ENCODE measurements at regions not wholly inside any gene's neighbourhood (a gene's known extent, or its start where the extent isn't known, plus 50 kb on each side); places are given as distances from the start of the nearest gene placed in this dataset.
"Not testable (repeated sequence)": the region's sequence is repeated elsewhere in the genome, so short reads cannot be mapped to it uniquely, and the experiment has no call there.

DNA sequence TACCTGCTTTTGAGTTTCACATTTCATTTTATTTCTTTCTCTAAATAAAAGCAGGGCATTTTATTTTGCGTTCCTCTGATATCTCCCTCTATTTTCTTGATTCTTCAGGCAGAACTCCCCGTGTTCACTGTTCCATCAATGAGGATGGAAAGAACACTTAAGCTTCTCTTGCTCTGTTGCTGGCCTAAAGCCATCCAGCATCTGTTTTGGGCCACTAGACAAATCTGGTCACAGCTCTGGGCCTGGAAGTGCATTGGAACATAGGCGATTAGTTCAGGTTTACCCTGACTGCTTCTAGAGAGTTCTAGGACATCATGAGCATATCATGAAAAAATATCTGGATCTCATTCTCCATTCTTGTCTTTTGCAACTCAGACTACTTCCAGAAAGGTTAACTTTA, 611.2 kb downstream of the UTRN start:
- intact Hi-C loops (cut with DNase I), result no loop called here
- no peak for DNase-seq (ENCODE audit: low spot score)

DNA sequence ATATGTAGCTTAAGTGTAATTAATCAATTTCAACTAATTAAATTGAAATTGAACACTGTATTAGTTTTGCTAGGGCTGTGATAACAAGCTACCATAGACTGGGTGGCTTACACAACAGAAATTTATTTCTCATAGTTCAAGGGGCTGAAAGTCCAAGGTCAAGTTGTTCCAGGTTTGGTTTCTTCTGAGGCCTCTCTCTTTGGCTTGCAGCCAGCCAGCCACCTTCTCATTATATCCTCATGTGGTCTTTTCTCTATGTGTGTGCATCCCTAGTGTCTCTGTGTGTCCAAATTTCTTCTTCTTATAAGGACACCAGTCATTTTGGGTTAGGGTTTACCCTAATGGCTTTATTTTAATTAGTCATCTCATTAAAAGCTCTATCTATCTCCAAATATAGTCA, 611.7 kb downstream of the UTRN start:
- no peak for DNase-seq (ENCODE audit: low spot score)
- intact Hi-C loops (cut with DNase I), result no loop called here

DNA sequence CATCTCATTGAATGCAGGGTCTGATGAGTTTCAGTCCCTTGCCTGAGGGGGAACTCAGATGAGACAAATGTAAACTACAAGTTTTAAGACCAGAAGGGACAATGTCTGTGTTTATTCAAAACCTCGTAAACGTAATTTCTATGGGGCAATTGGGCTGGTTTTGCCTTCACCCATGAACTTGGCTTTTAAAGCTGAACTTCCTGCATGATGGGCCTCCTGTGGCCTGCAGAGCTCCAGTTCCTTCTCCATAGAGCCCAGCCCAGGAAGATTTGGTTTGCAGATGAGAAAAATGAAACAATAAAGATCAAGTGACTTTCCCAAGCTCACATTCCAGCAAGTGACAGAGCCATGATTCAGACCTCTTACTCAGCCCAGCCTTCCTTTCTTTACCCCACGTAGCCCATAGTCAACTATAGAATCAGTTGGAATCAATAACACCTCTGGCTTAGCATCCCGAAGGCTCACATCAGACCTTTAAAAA, 612.3 kb downstream of the UTRN start:
- intact Hi-C loops (cut with DNase I), result no loop called here
- no peak for DNase-seq (ENCODE audit: low spot score)

DNA sequence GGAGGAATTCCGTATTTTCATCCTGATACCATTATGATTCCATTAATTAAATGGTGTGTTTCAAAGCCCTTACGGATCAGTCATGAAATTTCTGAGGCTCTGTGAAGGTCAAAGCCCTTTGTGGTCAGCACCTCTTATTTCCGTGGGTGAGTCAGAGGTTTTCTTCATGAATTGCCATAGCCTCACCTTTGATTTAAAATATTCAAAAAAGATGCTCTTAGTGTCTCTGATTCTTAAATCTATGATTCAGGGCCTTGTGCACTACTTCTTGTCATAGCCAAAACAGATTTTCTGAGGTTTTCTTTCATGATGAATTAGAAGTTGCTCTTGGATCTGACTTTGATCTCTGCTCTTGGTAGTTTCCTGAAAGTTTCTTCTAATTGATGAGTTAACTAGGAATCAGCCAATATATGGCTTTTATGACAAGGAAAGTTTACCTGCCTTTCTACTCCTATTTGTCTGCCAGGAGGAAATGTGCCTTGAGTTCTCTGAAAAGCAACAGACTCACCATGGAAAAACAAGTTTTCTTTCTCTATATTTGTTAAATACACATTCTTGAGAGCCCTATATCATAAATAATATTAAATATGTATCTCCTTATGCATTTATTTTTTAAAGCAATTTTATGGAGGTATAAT, 613.0 kb downstream of the UTRN start:
- no peak for DNase-seq (ENCODE audit: low spot score)
- intact Hi-C loops (cut with DNase I), result no loop called here

DNA sequence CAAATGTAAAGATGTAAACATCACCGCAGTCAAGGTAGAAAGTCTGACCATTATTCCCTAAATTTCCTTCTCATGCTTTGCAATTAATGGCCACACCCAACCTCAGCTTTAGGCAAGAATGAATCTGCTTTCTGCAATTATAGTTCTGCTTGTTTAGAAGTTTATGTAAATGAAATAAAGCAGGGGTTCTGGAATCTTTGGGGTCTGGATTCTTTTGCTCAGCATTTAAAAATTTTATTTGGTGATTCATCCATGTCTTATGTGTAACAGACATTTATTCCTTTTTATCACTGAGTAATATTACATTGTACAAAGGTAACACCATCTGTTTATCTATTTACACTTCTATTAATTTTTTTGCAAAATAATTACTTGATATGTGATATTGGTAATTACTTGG, 613.6 kb downstream of the UTRN start:
- no peak for DNase-seq (ENCODE audit: low spot score)
- intact Hi-C loops (cut with DNase I), result no loop called here

DNA sequence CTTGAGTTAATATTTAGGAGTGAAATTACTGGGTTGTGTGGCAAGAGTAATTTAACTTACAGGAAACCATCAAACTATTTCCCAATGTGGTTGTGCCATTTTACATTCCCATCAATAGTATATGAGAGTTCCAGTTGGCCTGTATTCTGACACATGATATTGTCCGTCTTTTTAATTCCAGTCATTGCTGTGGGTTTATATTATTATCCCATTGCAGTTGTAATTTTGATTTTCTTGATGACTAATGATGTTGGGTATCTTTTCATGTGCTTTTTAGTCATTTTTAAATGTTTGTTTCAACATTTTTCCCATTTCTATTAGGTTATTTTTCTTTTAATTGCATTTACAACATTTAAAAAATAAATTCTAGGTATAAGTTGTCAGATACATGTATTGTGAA, 614.0 kb downstream of the UTRN start:
- intact Hi-C loops (cut with DNase I), result no loop called here

DNA sequence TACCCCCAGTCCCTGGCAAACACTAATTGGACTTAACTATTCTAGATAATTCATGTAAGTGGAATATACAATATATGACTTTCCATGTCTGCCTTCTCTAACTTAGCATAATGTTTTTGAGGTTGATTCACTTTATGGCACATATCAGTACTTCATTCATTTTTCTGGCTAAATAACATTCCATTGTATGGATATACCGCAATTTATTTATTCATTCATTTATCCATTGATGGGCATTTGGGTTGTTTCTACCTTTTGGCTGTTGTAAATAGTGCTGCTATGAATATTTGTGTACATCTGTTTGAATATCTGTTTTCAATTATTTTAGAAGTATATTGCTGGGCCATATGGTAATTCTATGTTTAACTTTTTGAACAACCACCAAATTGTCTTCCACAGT, 616.3 kb downstream of the UTRN start:
- intact Hi-C loops (cut with DNase I), result no loop called here
- no peak for DNase-seq (ENCODE audit: low spot score)

More for the DNA sequence above, 614.0 kb downstream of the UTRN start:
- no peak for DNase-seq (ENCODE audit: low spot score)

DNA sequence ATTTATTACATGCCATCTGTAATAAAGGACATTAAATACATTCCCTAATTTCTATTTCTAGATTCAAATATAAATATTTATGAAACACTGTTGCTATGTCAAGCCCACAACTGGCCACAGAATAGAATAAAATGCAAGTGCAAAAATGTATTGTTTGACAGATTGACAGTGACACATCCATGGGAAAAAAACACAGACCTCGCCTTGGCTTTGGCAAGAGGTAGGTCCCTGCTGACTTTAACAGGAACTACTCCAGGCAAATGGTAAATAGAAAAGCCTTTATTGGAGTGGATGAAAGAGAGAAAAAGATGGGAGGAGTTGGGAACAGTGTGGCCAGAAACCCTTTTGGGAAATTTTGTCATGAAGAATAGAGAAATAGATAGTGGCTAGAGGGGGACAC, 622.9 kb downstream of the UTRN start:
- no peak for DNase-seq (ENCODE audit: low spot score)
- intact Hi-C loops (cut with DNase I), result no loop called here

DNA sequence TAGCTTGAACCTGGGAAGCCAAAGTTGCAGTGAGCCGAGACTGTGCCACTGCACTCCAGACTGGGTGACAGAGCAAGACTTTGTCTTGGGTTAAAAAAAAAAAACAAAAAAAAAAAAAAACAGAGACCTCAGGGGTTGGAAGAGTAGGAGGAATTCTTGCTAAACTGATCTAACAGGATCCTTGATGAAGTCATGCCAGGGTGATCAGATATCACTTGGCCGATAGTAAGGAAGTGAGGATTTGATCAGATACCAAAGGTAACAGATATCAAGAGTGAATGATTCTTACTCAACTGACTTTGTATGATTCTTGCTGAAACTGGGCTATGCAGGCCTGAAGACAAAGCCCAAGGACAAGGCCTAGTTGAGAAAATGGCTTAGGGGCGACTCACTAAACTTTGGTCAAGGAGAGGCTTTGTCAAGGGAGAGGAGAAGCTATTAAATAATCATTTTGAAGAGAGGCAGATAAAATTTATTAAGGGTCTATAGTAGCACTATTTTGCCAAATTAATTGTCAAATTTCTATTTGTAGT, 624.7 kb downstream of the UTRN start:
- DNase-seq (ENCODE audit: low spot score), result no peak
- intact Hi-C loops (cut with DNase I), result loop anchor here in 1 of 2 donors (1.0 kb wide), 1 partner anchor 20 kb away; no protein-coding TSS in a partner anchor

DNA sequence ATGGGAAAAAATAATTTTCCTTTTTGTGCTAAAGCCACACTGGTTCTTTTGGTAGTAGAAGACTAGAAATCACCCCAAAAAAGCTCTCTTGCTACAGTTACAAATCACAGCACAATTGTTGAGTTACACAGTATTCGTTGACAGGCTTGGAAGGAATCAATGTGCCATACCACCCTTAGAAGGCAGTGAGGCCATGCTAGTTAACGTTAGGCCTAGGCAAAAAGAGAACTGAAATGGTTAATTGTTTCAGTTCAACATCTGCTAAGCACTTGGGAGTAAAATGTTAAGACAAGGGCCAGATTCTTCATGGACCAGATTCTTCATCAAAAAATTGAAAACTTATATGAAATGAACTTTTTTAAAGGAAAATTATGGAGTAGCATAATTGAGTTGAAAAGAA, 626.2 kb downstream of the UTRN start:
- intact Hi-C loops (cut with DNase I), result no loop called here
- DNase-seq (ENCODE audit: low spot score), result no peak

DNA sequence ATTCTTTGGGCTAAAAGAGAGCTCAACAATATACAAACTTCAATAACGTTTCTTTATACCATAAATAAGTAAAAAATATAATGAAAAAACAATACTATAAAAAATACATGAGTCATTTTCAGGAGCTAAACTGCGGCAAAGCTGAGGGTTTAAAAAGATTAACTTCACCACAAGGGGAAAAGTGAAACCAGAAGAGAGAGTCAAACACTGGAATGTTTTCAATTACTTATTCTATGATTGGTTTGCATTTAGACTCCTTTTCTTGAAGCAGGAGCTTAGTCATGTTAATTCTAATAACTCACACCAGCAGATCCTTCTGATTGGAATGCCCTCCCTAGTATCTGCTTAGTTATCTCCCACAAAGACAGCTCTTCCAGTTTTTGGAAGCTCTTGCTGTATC, 627.3 kb downstream of the UTRN start:
- intact Hi-C loops (cut with DNase I), result no loop called here
- DNase-seq (ENCODE audit: low spot score), result no peak

DNA sequence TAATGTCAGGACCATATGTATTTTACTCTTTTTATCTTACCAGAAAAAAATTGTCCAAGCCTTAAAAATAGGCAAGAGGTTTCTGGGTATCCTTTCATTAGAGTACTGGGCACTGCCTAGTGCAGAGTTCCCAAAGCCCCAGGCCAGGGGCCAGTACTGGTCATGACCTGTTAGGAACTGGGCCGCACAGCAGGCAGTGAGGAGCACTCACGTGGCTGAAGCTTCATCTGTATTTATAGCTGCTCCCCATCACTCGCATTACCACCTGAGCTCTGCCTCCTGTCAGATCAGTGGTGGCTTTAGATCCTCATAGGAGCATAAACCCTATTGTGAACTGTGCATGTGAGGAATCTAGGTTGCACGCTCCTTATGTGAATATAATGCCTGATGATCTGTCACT, 632.9 kb downstream of the UTRN start:
- DNase-seq (ENCODE audit: low spot score), result no peak
- intact Hi-C loops (cut with DNase I), result no loop called here

DNA sequence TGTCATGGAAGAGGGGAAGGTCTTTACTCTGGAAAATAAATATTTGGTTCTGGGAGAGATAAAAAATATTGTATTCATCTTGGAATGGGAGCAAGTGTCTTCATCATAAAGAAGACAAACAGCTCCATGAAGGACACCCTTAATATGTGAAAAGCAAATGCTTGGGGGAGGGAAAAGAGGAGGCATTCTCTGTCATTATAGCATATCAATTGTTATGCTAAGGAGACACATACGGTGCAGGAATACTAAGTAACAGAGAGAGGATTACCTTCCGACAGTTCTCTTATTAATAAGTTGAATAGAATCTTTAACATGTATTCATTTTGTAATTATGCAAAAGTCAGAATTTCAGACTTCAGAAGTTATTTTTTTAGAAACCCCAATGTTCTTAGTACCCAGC, 634.4 kb downstream of the UTRN start:
- intact Hi-C loops (cut with DNase I), result no loop called here
- no peak for DNase-seq (ENCODE audit: low spot score)

DNA sequence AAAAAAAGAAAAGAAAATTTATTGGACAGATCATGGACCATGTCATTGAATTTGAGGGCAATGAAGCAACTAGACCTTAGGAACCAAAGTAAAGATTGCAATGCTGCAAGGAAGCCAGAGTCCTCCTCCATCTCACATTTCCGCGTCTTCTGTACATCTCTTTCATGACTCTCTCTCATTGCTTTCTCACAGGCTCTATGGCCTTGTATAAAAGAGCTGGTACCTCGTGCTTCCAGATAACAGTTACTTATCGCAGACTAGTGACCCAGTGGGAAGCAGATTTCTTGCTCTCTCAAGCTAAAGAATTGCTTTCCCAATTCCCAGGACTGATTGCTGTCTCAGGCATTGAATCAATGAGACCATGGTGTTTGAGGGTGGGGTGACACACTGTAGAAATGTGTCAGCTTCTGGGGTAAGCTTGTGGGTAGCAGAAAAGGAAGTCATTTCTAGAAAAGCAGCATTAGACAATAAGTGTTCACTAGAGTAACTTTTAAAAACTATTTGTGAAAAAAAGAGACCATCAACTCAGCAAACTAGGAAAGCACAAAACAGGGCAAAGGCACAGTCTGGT, 635.3 kb downstream of the UTRN start:
- intact Hi-C loops (cut with DNase I), result no loop called here
- DNase-seq (ENCODE audit: low spot score), result no peak

DNA sequence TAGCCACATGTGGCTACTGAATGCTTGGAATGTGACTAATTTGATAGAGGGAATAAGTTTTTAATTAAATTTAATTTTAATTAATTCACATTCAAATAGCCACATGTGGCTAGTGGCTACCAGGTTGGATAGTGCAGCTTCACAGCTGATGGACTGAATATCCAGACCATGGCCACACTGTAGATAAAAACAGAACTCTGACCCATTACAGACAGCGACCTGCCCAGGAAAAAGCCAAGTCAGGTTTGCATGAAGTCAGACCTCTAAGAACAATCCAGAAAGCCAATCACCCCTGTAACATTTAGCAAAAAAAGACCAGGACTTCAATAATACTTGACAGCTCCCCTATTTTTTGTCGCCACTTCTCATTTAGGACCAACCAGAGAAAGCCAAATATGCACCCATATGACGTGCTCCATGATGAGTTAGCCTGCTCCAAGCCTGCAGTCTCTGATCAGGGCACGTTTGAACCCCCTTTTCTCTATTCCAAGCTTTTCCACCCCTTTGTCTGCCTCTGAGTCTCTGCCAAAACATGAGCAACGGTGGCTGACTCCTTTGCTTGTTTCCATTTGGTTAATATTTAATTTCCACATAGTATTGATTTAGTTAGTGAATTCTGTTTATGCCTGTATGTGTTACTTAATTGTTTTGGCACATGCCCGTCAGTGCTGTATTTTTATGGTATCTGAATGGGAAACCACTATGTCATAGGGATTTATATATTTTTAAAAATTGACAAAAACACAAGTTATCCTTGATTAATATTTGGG, 636.3 kb downstream of the UTRN start:
- no peak for DNase-seq (ENCODE audit: low spot score)
- intact Hi-C loops (cut with DNase I), result no loop called here

DNA sequence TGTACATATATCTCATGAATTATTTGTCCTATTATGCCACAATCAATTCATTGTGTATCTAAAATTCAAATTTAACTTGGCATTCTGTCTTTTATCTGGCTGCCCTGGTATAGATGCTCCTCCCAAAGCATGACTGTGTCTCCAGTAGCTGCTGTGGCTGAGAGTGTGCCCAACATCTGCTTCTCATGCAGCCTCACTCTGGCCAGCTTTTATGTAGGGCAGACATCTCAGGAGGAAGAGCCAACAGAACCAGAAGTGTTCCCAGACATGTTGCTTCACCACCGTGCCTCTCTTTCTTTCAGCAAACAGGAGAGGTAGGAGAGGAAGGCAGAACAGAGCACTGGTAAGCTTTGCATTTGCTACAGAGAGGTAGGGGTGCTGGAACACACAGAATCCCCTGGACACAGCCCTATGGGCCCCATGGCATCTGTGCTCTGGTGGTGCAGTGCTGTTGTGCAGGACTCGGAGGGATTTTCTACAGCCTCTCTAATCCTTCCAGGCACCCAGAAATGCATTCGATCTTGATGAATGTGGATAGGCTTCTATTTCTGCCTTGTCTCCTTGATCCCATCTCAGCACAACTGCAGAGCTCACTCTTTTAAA, 637.1 kb downstream of the UTRN start:
- intact Hi-C loops (cut with DNase I), result no loop called here
- no peak for DNase-seq (ENCODE audit: low spot score)

DNA sequence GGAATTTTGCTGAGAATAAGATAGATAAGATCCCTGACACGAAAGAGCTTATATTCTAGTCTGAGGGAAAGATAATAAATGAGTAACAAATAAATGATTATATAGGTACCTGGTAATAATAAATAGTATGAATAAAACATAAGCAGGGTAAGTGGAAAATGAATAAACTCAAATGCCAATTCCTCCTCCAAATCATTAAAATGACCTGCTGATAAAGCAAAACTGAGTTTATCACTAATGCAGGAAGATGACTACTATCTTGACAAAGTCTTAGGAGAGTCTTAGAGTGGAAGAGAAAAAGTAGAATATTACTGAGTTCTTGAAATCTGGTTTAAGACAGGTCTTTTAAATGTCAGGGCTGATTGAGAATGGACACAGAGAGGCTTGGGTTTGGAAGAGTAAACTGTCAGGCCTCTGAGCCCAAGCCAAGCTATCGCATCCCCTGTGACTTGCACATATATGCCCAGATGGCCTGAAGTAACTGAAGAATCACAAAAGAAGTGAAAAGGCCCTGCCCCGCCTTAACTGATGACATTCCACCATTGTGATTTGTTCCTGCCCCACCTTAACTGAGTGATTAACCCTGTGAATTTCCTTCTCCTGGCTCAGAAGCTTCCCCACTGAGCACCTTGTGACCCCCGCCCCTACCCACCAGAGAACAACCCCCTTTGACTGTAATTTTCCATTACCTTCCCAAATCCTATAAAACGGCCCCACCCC, 637.8 kb downstream of the UTRN start:
- intact Hi-C loops (cut with DNase I); DNase-seq (ENCODE audit: low spot score): not testable (repeated sequence)

DNA sequence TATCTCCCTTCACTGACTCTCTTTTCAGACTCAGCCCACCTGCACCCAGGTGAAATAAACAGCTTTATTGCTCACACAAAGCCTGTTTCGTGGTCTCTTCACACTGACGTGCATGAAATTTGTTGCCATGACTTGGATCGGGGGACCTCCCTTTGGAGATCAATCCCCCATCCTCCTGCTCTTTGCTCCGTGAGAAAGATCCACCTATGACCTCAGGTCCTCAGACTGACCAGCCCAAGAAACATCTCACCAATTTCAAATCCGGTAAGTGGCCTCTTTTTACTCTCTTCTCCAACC, 638.3 kb downstream of the UTRN start:
- DNase-seq (ENCODE audit: low spot score); intact Hi-C loops (cut with DNase I): not testable (repeated sequence)

DNA sequence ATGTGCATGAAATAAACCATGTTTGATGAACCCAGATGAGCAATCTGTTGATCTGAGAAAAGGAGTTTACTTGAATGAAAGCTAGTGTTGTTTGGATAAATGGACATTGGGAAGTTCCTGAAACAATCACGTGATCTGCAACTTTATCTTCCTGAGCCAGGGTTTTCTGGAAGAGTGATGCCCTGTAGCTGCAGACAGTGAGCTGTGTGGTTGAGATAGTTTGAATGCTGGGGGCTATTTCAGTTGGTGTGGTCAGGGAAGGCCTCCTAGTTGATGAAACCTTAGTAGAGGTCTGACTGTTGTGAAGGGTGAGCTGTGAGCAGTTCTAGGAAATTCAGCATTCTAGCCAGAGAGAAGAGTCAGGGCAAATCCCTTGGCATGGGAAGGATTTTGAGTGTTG, 643.7 kb downstream of the UTRN start:
- no peak for DNase-seq (ENCODE audit: low spot score)
- intact Hi-C loops (cut with DNase I), result no loop called here

DNA sequence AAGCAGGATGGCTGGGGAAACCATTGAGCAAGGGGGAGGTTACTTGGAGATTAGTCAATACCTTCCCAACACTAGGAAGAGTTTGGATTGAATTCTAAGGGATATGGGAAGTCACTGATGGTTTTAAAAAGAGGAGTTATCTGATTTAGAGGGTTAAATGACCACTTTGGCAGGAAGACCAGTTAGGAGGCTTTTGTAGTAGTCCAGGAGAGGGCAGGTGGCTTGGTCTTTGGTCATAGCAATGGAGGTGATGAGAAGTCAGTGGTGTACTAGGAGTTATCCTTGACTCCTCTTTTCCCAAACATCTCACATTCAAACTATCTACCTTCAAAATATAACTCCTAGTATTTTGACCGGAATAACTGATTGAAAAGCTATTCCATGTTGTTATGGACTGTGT, 644.1 kb downstream of the UTRN start:
- no peak for DNase-seq (ENCODE audit: low spot score)
- intact Hi-C loops (cut with DNase I), result no loop called here
